Activated CD8-positive, alpha-beta T cell treated with anti-CD3 and anti-CD28 coated beads for 36 hours (primary cell): ENCODE measurements at regions not wholly inside any gene's neighbourhood (a gene's known extent, or its start where the extent isn't known, plus 50 kb on each side); places are given as distances from the start of the nearest gene placed in this dataset.

Experiments used
- ATAC-seq: fragments of 200-7000 bp; cut with Tn5 transposase; one replicate; pipeline ENCODE4 v1.10.0; 2021; ENCODE audit warnings: mild to moderate bottlenecking, moderate library complexity
- CTCF ChIA-PET: fragments of 350-600 bp; sonication (Branson Sonifier 250); formaldehyde crosslinking; loops from one replicate; lab custom pipeline; 2021; ENCODE audit warnings: antibody characterized with exemption; lab: Charles Lee
- POLR2A ChIA-PET: fragments of 350-600 bp; sonication (Branson Sonifier 250); formaldehyde crosslinking; loops from one replicate; lab custom pipeline; 2021; ENCODE audit warnings: antibody characterized with exemption; lab: Charles Lee
- DNase-seq: peaks from one replicate; pipeline ENCODE4 v3.0.0-alpha.2; 2020
- H3K27ac Mint-ChIP-seq: one replicate; pipeline ENCODE4 v1.8.0; 2021; ENCODE audit warnings: mild to moderate bottlenecking, mixed read lengths
- H3K27me3 Mint-ChIP-seq: one replicate; pipeline ENCODE4 v1.8.0; 2021; ENCODE audit warnings: mixed read lengths
- H3K36me3 Mint-ChIP-seq: one replicate; pipeline ENCODE4 v1.8.0; 2021; ENCODE audit warnings: low read depth, mixed read lengths
- H3K4me1 Mint-ChIP-seq: one replicate; pipeline ENCODE4 v1.8.0; 2021; ENCODE audit warnings: low read depth, mixed read lengths
- H3K4me3 Mint-ChIP-seq: one replicate; pipeline ENCODE4 v1.8.0; 2021; ENCODE audit warnings: mild to moderate bottlenecking, moderate library complexity, mixed read lengths
- H3K9me3 Mint-ChIP-seq: one replicate; pipeline ENCODE4 v1.8.0; 2021; ENCODE audit warnings: mixed read lengths
- intact Hi-C: fragments of 100-400 bp; cut with micrococcal nuclease; formaldehyde crosslinking; loops from one replicate; pipeline ENCODE4 v1.10.0; 2022
- TF ChIP-seq, protein P1 (sequence below): fragments of 200-600 bp; IDR thresholded peaks from one replicate; pipeline ENCODE4 v1.8.0; 2022; ENCODE audit warnings: antibody characterized with exemption, mild to moderate bottlenecking

DNA sequence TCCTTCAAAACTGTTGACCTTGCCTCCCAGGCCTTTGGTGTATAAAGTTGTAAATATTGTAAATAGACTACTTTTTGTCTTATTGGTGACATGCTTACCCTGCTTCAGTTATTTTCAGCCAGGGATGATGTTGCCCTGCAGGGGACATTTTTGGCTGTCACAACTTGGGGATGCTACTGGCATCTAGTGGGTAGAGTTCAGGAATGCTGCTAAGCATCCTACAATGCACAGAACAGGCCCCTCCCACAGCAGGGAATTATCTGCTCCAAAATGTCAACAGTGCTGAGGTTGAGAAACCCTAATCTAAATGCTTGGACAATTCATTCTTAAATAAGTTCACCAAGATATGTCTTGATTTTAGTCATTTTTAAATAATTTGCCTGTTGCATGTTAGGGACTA is 459.8 kb downstream of the PMP22 start:
- TF ChIP-seq, protein P1, sequence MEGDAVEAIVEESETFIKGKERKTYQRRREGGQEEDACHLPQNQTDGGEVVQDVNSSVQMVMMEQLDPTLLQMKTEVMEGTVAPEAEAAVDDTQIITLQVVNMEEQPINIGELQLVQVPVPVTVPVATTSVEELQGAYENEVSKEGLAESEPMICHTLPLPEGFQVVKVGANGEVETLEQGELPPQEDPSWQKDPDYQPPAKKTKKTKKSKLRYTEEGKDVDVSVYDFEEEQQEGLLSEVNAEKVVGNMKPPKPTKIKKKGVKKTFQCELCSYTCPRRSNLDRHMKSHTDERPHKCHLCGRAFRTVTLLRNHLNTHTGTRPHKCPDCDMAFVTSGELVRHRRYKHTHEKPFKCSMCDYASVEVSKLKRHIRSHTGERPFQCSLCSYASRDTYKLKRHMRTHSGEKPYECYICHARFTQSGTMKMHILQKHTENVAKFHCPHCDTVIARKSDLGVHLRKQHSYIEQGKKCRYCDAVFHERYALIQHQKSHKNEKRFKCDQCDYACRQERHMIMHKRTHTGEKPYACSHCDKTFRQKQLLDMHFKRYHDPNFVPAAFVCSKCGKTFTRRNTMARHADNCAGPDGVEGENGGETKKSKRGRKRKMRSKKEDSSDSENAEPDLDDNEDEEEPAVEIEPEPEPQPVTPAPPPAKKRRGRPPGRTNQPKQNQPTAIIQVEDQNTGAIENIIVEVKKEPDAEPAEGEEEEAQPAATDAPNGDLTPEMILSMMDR: no peak
- POLR2A ChIA-PET: no interaction called here
- ATAC-seq (no peak), DNase-seq (no peak)
- H3K4me3 Mint-ChIP-seq: no peak overlapping the region
- H3K27ac Mint-ChIP-seq: no peak overlapping the region
- CTCF ChIA-PET: no interaction called here
- intact Hi-C loops: no loop called here
- peaks cover 3% of the 10 kb centered on the region for H3K27me3 Mint-ChIP-seq
- no peaks in the 10 kb centered on the region for H3K36me3 Mint-ChIP-seq
- peaks cover 5% of the 10 kb centered on the region for H3K9me3 Mint-ChIP-seq
- no peaks in the 10 kb centered on the region for H3K4me1 Mint-ChIP-seq

GRCh38 chr17:14803826-14804225 is 461.3 kb downstream of the PMP22 start:
- POLR2A ChIA-PET: interaction anchor here (0.6 kb wide), 1 partner anchor 329 kb away, joined by 3 read pairs; no protein-coding TSS in a partner anchor
- Mint-ChIP-seq H3K36me3 (no peaks in the 10 kb centered on the region), H3K27me3 (peaks cover 3% of the 10 kb centered on the region), H3K4me3 (no peak overlapping the region), H3K4me1 (no peaks in the 10 kb centered on the region), H3K9me3 (peaks cover 5% of the 10 kb centered on the region), H3K27ac (no peak overlapping the region)
- no peak for DNase-seq
- intact Hi-C loops: no loop called here
- ATAC-seq: no peak
- CTCF ChIA-PET: no interaction called here
- TF ChIP-seq, protein P1: no peak

GRCh38 chr17:14797801-14798200 is 467.3 kb downstream of the PMP22 start:
- peaks cover 8% of the 10 kb centered on the region for H3K27me3 Mint-ChIP-seq
- H3K9me3 Mint-ChIP-seq: no peaks in the 10 kb centered on the region
- no peaks in the 10 kb centered on the region for H3K4me1 Mint-ChIP-seq
- ATAC-seq: no peak
- H3K36me3 Mint-ChIP-seq: no peaks in the 10 kb centered on the region
- ChIA-PET POLR2A (no interaction called here), CTCF (no interaction called here)
- intact Hi-C loops: no loop called here
- no peak for DNase-seq
- H3K4me3 Mint-ChIP-seq: no peak overlapping the region
- TF ChIP-seq, protein P1: no peak
- H3K27ac Mint-ChIP-seq: no peak overlapping the region

DNA sequence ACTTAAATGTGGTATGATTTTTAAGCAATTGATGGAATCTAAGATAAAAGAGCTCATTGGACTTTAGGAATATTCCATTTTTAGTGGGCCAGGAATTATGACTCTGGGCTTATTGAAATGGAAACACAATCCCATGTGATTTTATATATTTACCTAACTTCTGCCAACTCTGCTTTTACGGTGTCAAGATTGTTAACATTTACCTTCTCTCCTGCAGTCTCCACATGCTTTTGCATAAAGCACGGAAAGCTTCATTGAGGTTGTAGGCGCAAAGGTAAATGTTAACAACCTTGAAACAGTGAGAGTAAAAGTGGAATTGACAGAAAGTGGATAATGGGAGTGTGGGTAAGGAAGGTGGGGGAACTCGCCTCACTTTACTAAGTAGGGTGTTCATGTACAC is 468.1 kb downstream of the PMP22 start:
- Mint-ChIP-seq H3K36me3 (no peaks in the 10 kb centered on the region), H3K27me3 (peaks cover 8% of the 10 kb centered on the region), H3K4me3 (no peak overlapping the region), H3K4me1 (no peaks in the 10 kb centered on the region), H3K9me3 (no peaks in the 10 kb centered on the region), H3K27ac (no peak overlapping the region)
- DNase-seq (no peak), ATAC-seq (no peak)
- CTCF ChIA-PET: no interaction called here
- TF ChIP-seq, protein P1: no peak
- intact Hi-C loops: no loop called here
- POLR2A ChIA-PET: no interaction called here

DNA sequence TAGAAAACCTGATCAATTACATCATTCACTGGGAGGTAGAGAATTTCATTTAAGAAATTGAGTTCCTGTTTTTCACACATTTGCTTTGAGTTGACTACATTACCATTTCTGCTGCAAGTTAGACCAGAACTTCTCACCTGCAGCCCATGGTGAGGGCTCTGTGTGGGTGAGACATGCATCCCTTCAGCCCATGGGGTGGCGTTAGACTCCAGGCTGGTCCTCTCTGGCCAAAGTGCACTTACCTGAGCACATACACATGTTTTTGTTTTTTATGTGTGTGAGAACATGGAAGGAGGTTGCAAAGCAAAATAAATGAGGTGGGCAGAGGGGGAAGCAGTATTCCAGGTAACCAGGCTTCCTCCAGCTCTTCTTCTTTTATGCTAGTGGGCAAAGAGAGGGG is 470.2 kb downstream of the PMP22 start:
- ATAC-seq (no peak), DNase-seq (no peak)
- Mint-ChIP-seq H3K4me1 (no peaks in the 10 kb centered on the region), H3K36me3 (no peaks in the 10 kb centered on the region), H3K9me3 (no peaks in the 10 kb centered on the region), H3K27ac (no peak overlapping the region), H3K4me3 (no peak overlapping the region), H3K27me3 (peaks cover 8% of the 10 kb centered on the region)
- CTCF ChIA-PET: no interaction called here
- POLR2A ChIA-PET: no interaction called here
- TF ChIP-seq, protein P1: no peak
- intact Hi-C loops: no loop called here
